ELF-1 (cell line): ENCODE measurements at regions not wholly inside any gene's neighbourhood (a gene's known extent, or its start where the extent isn't known, plus 50 kb on each side); places are given as distances from the start of the nearest gene placed in this dataset.

ENCODE experiments used
- DNase-seq: peaks from one replicate; pipeline ENCODE4 v3.0.0-alpha.2; 2016; ENCODE audit warnings: low read depth, low spot score

- DNase-seq, result no peak
These were observed 512.1 kb downstream of the QKI start for GRCh38 chr6:163926642-163927041.

- no peak for DNase-seq
These were observed 511.3 kb downstream of the QKI start for GRCh38 chr6:163925839-163926238.

GRCh38 chr6:163923658-163924411 is 509.3 kb downstream of the QKI start:
- DNase-seq, result no peak

- DNase-seq, result no peak
These were observed 508.0 kb downstream of the QKI start for GRCh38 chr6:163922562-163922961.

- DNase-seq, result no peak
These were observed 505.1 kb downstream of the QKI start for GRCh38 chr6:163919652-163920051.

GRCh38 chr6:163916315-163917081 is 502.0 kb downstream of the QKI start:
- no peak for DNase-seq

- DNase-seq, result no peak
These were observed 500.6 kb downstream of the QKI start for GRCh38 chr6:163915131-163915530.

GRCh38 chr6:163913045-163913444 is 498.5 kb downstream of the QKI start:
- no peak for DNase-seq

GRCh38 chr6:163906006-163906710 is 491.6 kb downstream of the QKI start:
- DNase-seq, result no peak

- no peak for DNase-seq
These were observed 489.7 kb downstream of the QKI start for GRCh38 chr6:163904186-163904585.

- DNase-seq, result no peak
These were observed 489.0 kb downstream of the QKI start for GRCh38 chr6:163903541-163903940.

GRCh38 chr6:163902993-163903392 is 488.5 kb downstream of the QKI start:
- no peak for DNase-seq

GRCh38 chr6:163901681-163902080 is 487.2 kb downstream of the QKI start:
- DNase-seq, result no peak

- no peak for DNase-seq
These were observed 486.1 kb downstream of the QKI start for GRCh38 chr6:163900570-163900969.

GRCh38 chr6:163897669-163898068 is 483.2 kb downstream of the QKI start:
- no peak for DNase-seq

- no peak for DNase-seq
These were observed 482.5 kb downstream of the QKI start for GRCh38 chr6:163897030-163897429.

GRCh38 chr6:163895162-163895561 is 480.6 kb downstream of the QKI start:
- no peak for DNase-seq

- no peak for DNase-seq
These were observed 479.2 kb downstream of the QKI start for GRCh38 chr6:163893609-163894189.

- DNase-seq, result no peak
These were observed 478.5 kb downstream of the QKI start for GRCh38 chr6:163892824-163893561.

- no peak for DNase-seq
These were observed 475.5 kb downstream of the QKI start for GRCh38 chr6:163889904-163890514.
